HUES6 (cell line): ENCODE measurements at regions not wholly inside any gene's neighbourhood (a gene's known extent, or its start where the extent isn't known, plus 50 kb on each side); places are given as distances from the start of the nearest gene placed in this dataset.

Source experiments
- H3K27ac ChIP-seq: 2 replicates; pipeline ENCODE4 v1.7.0; 2013; ENCODE audit warnings: low read depth, mild to moderate bottlenecking, low read length, inconsistent platforms
- H3K27me3 ChIP-seq: 2 replicates; pipeline ENCODE4 v1.6.1; 2013; ENCODE audit warnings: low read length; ENCODE audit not compliant: control insufficient read depth, insufficient read depth
- H3K36me3 ChIP-seq: 2 replicates; pipeline ENCODE4 v1.6.1; 2013; ENCODE audit warnings: low read length; ENCODE audit not compliant: control insufficient read depth, insufficient read depth
- H3K4me1 ChIP-seq: 2 replicates; pipeline ENCODE4 v1.6.1; 2013; ENCODE audit warnings: low read length; ENCODE audit not compliant: control insufficient read depth, insufficient read depth
- H3K4me3 ChIP-seq: 2 replicates; pipeline ENCODE4 v1.5.1; 2013; ENCODE audit warnings: low read depth, low read length
- H3K9ac ChIP-seq: one replicate; pipeline ENCODE4 v1.6.1; 2013; ENCODE audit warnings: mild to moderate bottlenecking, low read length
- H3K9me3 ChIP-seq: 2 replicates; pipeline ENCODE4 v1.6.1; 2013; ENCODE audit warnings: low read depth, low read length; ENCODE audit not compliant: control insufficient read depth, insufficient read depth

GRCh38 chr16:63614429-63614828 is 1507.4 kb downstream of the CDH11 start:
- Histone ChIP-seq H3K27ac (no peak overlapping the region), H3K9ac (no peak overlapping the region), H3K4me3 (no peak overlapping the region), H3K9me3 (no peaks in the 10 kb centered on the region), H3K4me1 (peaks cover 10% of the 10 kb centered on the region; the same call in 1 of the 2 replicates), H3K27me3 (peaks cover 6% of the 10 kb centered on the region; the same call in 1 of the 2 replicates), H3K36me3 (no peaks in the 10 kb centered on the region)

GRCh38 chr16:63613701-63614100 is 1508.2 kb downstream of the CDH11 start:
- Histone ChIP-seq H3K4me3 (no peak overlapping the region), H3K27me3 (peaks cover 6% of the 10 kb centered on the region; the same call in 1 of the 2 replicates), H3K9ac (no peak overlapping the region), H3K27ac (no peak overlapping the region), H3K36me3 (no peaks in the 10 kb centered on the region), H3K9me3 (no peaks in the 10 kb centered on the region), H3K4me1 (peaks cover 10% of the 10 kb centered on the region; the same call in 1 of the 2 replicates)

- H3K27ac ChIP-seq, result no peak overlapping the region
- no peaks in the 10 kb centered on the region for H3K36me3 ChIP-seq
Observed at GRCh38 chr16:63612462-63613227, 1509.2 kb downstream of the CDH11 start.

GRCh38 chr16:63606778-63607177 is 1515.1 kb downstream of the CDH11 start:
- Histone ChIP-seq H3K9ac (no peak overlapping the region), H3K27me3 (no peaks in the 10 kb centered on the region), H3K36me3 (no peaks in the 10 kb centered on the region), H3K9me3 (no peaks in the 10 kb centered on the region), H3K27ac (no peak overlapping the region), H3K4me3 (no peak overlapping the region), H3K4me1 (no peaks in the 10 kb centered on the region)

More at GRCh38 chr16:63612462-63613227, 1509.2 kb downstream of the CDH11 start:
- Histone ChIP-seq H3K9ac (no peak overlapping the region), H3K4me3 (no peak overlapping the region), H3K27me3 (peaks cover 6% of the 10 kb centered on the region; the same call in 1 of the 2 replicates), H3K9me3 (no peaks in the 10 kb centered on the region), H3K4me1 (peaks cover 10% of the 10 kb centered on the region; the same call in 1 of the 2 replicates)

GRCh38 chr16:63602206-63602927 is 1519.5 kb downstream of the CDH11 start:
- no peaks in the 10 kb centered on the region for H3K9me3 ChIP-seq
- no peaks in the 10 kb centered on the region for H3K27me3 ChIP-seq
- no peak overlapping the region for H3K27ac ChIP-seq
- H3K4me3 ChIP-seq, result no peak overlapping the region
- no peaks in the 10 kb centered on the region for H3K36me3 ChIP-seq
- H3K4me1 ChIP-seq, result no peaks in the 10 kb centered on the region
- H3K9ac ChIP-seq, result no peak overlapping the region

- Histone ChIP-seq H3K27me3 (no peaks in the 10 kb centered on the region), H3K36me3 (no peaks in the 10 kb centered on the region), H3K9me3 (no peaks in the 10 kb centered on the region), H3K4me1 (no peaks in the 10 kb centered on the region), H3K27ac (no peak overlapping the region), H3K9ac (no peak overlapping the region), H3K4me3 (no peak overlapping the region)
Observed at GRCh38 chr16:63596716-63597115, 1525.1 kb downstream of the CDH11 start.

- no peak overlapping the region for H3K27ac ChIP-seq
- no peak overlapping the region for H3K4me3 ChIP-seq
- H3K9me3 ChIP-seq, result no peaks in the 10 kb centered on the region
- H3K36me3 ChIP-seq, result no peaks in the 10 kb centered on the region
- H3K4me1 ChIP-seq, result no peaks in the 10 kb centered on the region
- H3K27me3 ChIP-seq, result no peaks in the 10 kb centered on the region
- H3K9ac ChIP-seq, result no peak overlapping the region
Observed at GRCh38 chr16:63592852-63593251, 1529.0 kb downstream of the CDH11 start.

- no peak overlapping the region for H3K4me3 ChIP-seq
- H3K36me3 ChIP-seq, result no peaks in the 10 kb centered on the region
- no peaks in the 10 kb centered on the region for H3K27me3 ChIP-seq
- peaks cover 24% of the 10 kb centered on the region for H3K4me1 ChIP-seq
- H3K9ac ChIP-seq, result no peak overlapping the region
- H3K27ac ChIP-seq, result no peak overlapping the region
- H3K9me3 ChIP-seq, result no peaks in the 10 kb centered on the region
Observed at GRCh38 chr16:63581570-63581969, 1540.3 kb downstream of the CDH11 start.

- H3K9ac ChIP-seq, result no peak overlapping the region
- peak overlapping the region; percentile 42; the same call in 1 of the 2 replicates for H3K27ac ChIP-seq
- H3K4me1 ChIP-seq, result peaks cover 30% of the 10 kb centered on the region
- no peaks in the 10 kb centered on the region for H3K27me3 ChIP-seq
- no peaks in the 10 kb centered on the region for H3K9me3 ChIP-seq
- no peak overlapping the region for H3K4me3 ChIP-seq
- H3K36me3 ChIP-seq, result no peaks in the 10 kb centered on the region
Observed at GRCh38 chr16:63578791-63579190, 1542.6 kb upstream of the CDH8 start.

GRCh38 chr16:63577891-63578290 is 1541.7 kb upstream of the CDH8 start:
- no peaks in the 10 kb centered on the region for H3K9me3 ChIP-seq
- H3K27me3 ChIP-seq, result no peaks in the 10 kb centered on the region
- peaks cover 30% of the 10 kb centered on the region for H3K4me1 ChIP-seq
- H3K9ac ChIP-seq, result no peak overlapping the region
- H3K27ac ChIP-seq, result no peak overlapping the region
- H3K4me3 ChIP-seq, result no peak overlapping the region
- no peaks in the 10 kb centered on the region for H3K36me3 ChIP-seq

- no peak overlapping the region for H3K27ac ChIP-seq
- peaks cover 30% of the 10 kb centered on the region for H3K4me1 ChIP-seq
- no peaks in the 10 kb centered on the region for H3K27me3 ChIP-seq
- no peaks in the 10 kb centered on the region for H3K36me3 ChIP-seq
- H3K9me3 ChIP-seq, result no peaks in the 10 kb centered on the region
- H3K4me3 ChIP-seq, result no peak overlapping the region
- no peak overlapping the region for H3K9ac ChIP-seq
Observed at GRCh38 chr16:63575041-63575440, 1538.8 kb upstream of the CDH8 start.
